Caco-2 (cell line): ENCODE measurements at regions not wholly inside any gene's neighbourhood (a gene's known extent, or its start where the extent isn't known, plus 50 kb on each side); places are given as distances from the start of the nearest gene placed in this dataset.

Source experiments
- BruUV-seq: library from RNA; stranded (reverse); fragments of 400-500 nt; replicated peaks from 2 replicates; lab custom pipeline; 2021; lab: Mats Ljungman, UMichigan
- CTCF ChIA-PET: fragments of 300-600 bp; sonication (Branson Sonifier 250); formaldehyde crosslinking; loops from one replicate; lab custom pipeline; 2022; ENCODE audit warnings: antibody characterized with exemption; lab: Charles Lee
- POLR2A ChIA-PET: fragments of 300-600 bp; sonication (Branson Sonifier 250); formaldehyde crosslinking; loops from one replicate; lab custom pipeline; 2022; ENCODE audit warnings: antibody characterized with exemption; lab: Charles Lee
- DNase-seq, 2 experiments: peaks; one replicate each; pipeline versions ENCODE4 v3.0.0 to v3.0.0-alpha.2; 2020 to 2022
- H3K27me3 ChIP-seq: replicated peaks from 2 replicates; pipeline ENCODE4 v1.6.0; 2011; ENCODE audit warnings: low read length; ENCODE audit not compliant: control insufficient read depth, insufficient read depth
- H3K36me3 ChIP-seq: 2 replicates; pipeline ENCODE4 v1.5.1; 2011; ENCODE audit warnings: low read length; ENCODE audit not compliant: control insufficient read depth, insufficient read depth
- H3K4me1 ChIP-seq: fragments of 250-450 bp; sonication (Bioruptor Pico); 2 replicates; pipeline ENCODE4 v1.5.1; 2020; ENCODE audit warnings: mild to moderate bottlenecking
- H3K4me3 ChIP-seq: 2 replicates; pipeline ENCODE4 v1.5.1; 2011; ENCODE audit warnings: low read depth, mild to moderate bottlenecking, control low read depth, low read length
- H3K9me3 ChIP-seq: fragments of 250-450 bp; sonication (Bioruptor Pico); 2 replicates; pipeline ENCODE4 v1.5.1; 2020; ENCODE audit warnings: mild to moderate bottlenecking, moderate library complexity
- H3K27ac Mint-ChIP-seq: one replicate; pipeline ENCODE4 v1.8.0; 2022; ENCODE audit warnings: mixed read lengths; ENCODE audit not compliant: unreplicated experiment
- H3K27me3 Mint-ChIP-seq: one replicate; pipeline ENCODE4 v1.8.0; 2022; ENCODE audit warnings: mixed read lengths; ENCODE audit not compliant: insufficient read depth, unreplicated experiment
- H3K36me3 Mint-ChIP-seq: one replicate; pipeline ENCODE4 v1.8.0; 2022; ENCODE audit warnings: mild to moderate bottlenecking, mixed read lengths; ENCODE audit not compliant: insufficient read depth, unreplicated experiment
- H3K4me1 Mint-ChIP-seq: one replicate; pipeline ENCODE4 v1.8.0; 2022; ENCODE audit warnings: low read depth, mixed read lengths; ENCODE audit not compliant: unreplicated experiment
- H3K4me3 Mint-ChIP-seq: one replicate; pipeline ENCODE4 v1.8.0; 2022; ENCODE audit warnings: mild to moderate bottlenecking, moderate library complexity, mixed read lengths; ENCODE audit not compliant: unreplicated experiment
- H3K9me3 Mint-ChIP-seq: one replicate; pipeline ENCODE4 v1.8.0; 2022; ENCODE audit warnings: mixed read lengths; ENCODE audit not compliant: unreplicated experiment
- intact Hi-C: fragments of 100-400 bp; cut with micrococcal nuclease; formaldehyde crosslinking; loops from one replicate; pipeline ENCODE4 v1.10.0; 2022; ENCODE audit not compliant: unreplicated experiment
- TF ChIP-seq, protein P1 (sequence below), 2 experiments: fragments of 200-600 bp in 1 of 2; IDR thresholded peaks; 1 replicate in 1 of 2; 2 replicates in 1 of 2; pipeline versions ENCODE4 v1.5.1 to v1.8.0; 2011 to 2022; ENCODE audit warnings: antibody characterized with exemption in 1 of 2, control low read depth in 1 of 2, inconsistent platforms in 1 of 2, low read depth in 1 of 2, low read length in 1 of 2, mild to moderate bottlenecking in 1 of 2, moderate library complexity in 1 of 2; ENCODE audit not compliant: insufficient read depth in 1 of 2, severe bottlenecking in 1 of 2, unreplicated experiment in 1 of 2

DNA sequence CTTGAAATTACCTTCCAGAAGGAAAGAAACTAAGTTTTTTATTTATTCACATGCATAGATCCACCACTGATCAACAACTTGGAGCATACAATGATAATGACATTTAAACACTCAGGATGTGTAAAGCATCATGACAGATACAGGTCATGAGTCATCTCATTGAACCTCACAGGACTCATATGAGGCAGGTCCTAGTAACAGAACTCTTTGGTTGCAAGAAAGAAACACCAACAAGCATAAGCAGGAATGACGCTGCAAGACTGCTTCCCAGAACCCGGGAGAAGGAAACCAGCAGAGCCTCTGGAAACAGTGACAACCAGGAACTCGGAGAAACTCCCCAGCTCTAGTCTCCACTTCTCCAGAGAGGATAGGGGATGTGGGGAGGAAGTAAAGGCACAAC, 60.8 kb upstream of the IPO5 start:
- ChIA-PET POLR2A (no interaction called here), CTCF (no interaction called here)
- BruUV-seq = no TSS peak
- Mint-ChIP-seq H3K27me3 (peaks cover 16% of the 10 kb centered on the region), H3K4me1 (no peaks in the 10 kb centered on the region), H3K9me3 (peaks cover under 1% of the 10 kb centered on the region), H3K36me3 (no peaks in the 10 kb centered on the region), H3K4me3 (no peak overlapping the region), H3K27ac (no peak overlapping the region)
- Histone ChIP-seq H3K9me3 (no peaks in the 10 kb centered on the region), H3K27me3 (no peaks in the 10 kb centered on the region), H3K36me3 (no peaks in the 10 kb centered on the region), H3K4me3 (no peak overlapping the region), H3K4me1 (no peaks in the 10 kb centered on the region)
- DNase-seq = no peak
- TF ChIP-seq, protein P1, sequence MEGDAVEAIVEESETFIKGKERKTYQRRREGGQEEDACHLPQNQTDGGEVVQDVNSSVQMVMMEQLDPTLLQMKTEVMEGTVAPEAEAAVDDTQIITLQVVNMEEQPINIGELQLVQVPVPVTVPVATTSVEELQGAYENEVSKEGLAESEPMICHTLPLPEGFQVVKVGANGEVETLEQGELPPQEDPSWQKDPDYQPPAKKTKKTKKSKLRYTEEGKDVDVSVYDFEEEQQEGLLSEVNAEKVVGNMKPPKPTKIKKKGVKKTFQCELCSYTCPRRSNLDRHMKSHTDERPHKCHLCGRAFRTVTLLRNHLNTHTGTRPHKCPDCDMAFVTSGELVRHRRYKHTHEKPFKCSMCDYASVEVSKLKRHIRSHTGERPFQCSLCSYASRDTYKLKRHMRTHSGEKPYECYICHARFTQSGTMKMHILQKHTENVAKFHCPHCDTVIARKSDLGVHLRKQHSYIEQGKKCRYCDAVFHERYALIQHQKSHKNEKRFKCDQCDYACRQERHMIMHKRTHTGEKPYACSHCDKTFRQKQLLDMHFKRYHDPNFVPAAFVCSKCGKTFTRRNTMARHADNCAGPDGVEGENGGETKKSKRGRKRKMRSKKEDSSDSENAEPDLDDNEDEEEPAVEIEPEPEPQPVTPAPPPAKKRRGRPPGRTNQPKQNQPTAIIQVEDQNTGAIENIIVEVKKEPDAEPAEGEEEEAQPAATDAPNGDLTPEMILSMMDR (IDR thresholded peaks at IDR 0.05; ENCODE audit: insufficient read depth in 1 of 2, low read depth in 1 of 2, low read length in 1 of 2, severe bottlenecking in 1 of 2, unreplicated experiment in 1 of 2) = no peak
- intact Hi-C loops = no loop called here

DNA sequence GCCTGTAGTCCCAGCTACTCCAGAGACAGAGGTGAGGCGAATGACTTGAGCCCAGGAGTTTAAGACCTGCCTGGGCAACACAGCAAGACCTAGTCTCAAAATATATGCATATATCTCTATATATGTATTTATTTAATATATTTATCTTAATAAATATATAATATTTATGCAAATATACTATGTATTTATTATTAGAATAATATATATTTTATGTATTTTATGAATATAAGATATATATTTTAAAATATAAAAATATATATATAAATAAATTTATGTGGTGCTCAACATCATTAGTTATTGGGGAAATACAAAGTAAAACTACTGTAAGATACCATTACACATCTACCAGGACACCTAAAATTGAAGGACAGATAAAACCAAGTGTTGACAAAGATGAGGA, 58.1 kb upstream of the IPO5 start:
- H3K4me1 ChIP-seq = no peaks in the 10 kb centered on the region
- BruUV-seq = no TSS peak
- intact Hi-C loops = no loop called here
- Mint-ChIP-seq H3K9me3 (no peaks in the 10 kb centered on the region), H3K4me1 (no peaks in the 10 kb centered on the region), H3K4me3 (no peak overlapping the region), H3K36me3 (no peaks in the 10 kb centered on the region), H3K27me3 (peaks cover 19% of the 10 kb centered on the region), H3K27ac (no peak overlapping the region)
- no peak overlapping the region for H3K4me3 ChIP-seq
- ChIA-PET CTCF (no interaction called here), POLR2A (no interaction called here)
- no peaks in the 10 kb centered on the region for H3K36me3 ChIP-seq
- TF ChIP-seq, protein P1 (IDR thresholded peaks at IDR 0.05; ENCODE audit: insufficient read depth in 1 of 2, low read depth in 1 of 2, low read length in 1 of 2, severe bottlenecking in 1 of 2, unreplicated experiment in 1 of 2) = no peak
- no peaks in the 10 kb centered on the region for H3K9me3 ChIP-seq
- no peak for DNase-seq
- no peaks in the 10 kb centered on the region for H3K27me3 ChIP-seq

DNA sequence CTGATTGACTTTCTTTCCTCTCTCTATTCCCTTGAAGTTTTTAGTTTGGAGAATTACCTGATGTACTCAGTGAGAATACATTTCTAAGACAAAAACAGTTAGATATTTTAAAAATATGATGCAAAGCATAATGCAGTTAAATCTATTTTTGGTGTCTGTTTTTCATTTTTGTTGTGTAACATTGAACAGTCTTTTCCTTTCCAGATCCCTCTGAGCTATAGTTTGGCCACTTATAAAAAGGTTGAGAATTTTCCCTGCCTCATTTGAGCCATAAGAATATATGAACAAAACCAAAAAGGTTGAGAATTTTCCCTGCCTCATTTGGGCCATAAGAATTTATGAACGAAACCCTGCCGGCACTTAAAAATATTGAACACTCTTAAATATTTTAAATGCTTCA, 57.0 kb upstream of the IPO5 start:
- Histone ChIP-seq H3K4me3 (no peak overlapping the region), H3K36me3 (no peaks in the 10 kb centered on the region), H3K27me3 (no peaks in the 10 kb centered on the region), H3K4me1 (no peaks in the 10 kb centered on the region), H3K9me3 (no peaks in the 10 kb centered on the region)
- Mint-ChIP-seq H3K4me3 (no peak overlapping the region), H3K27me3 (peaks cover 20% of the 10 kb centered on the region), H3K27ac (no peak overlapping the region), H3K9me3 (no peaks in the 10 kb centered on the region), H3K36me3 (no peaks in the 10 kb centered on the region), H3K4me1 (no peaks in the 10 kb centered on the region)
- intact Hi-C loops = no loop called here
- ChIA-PET CTCF (interaction anchor here (0.6 kb wide), 1 partner anchor 38 kb away, joined by 3 read pairs; no protein-coding TSS in a partner anchor), POLR2A (no interaction called here)
- TF ChIP-seq, protein P1 (IDR thresholded peaks at IDR 0.05; ENCODE audit: insufficient read depth in 1 of 2, low read depth in 1 of 2, low read length in 1 of 2, severe bottlenecking in 1 of 2, unreplicated experiment in 1 of 2) = no peak
- DNase-seq = no peak
- no TSS peak for BruUV-seq
